ENCODE measurements at regions not wholly inside any gene's neighbourhood (a gene's known extent, or its start where the extent isn't known, plus 50 kb on each side); places are given as distances from the start of the nearest gene placed in this dataset.

DNA sequence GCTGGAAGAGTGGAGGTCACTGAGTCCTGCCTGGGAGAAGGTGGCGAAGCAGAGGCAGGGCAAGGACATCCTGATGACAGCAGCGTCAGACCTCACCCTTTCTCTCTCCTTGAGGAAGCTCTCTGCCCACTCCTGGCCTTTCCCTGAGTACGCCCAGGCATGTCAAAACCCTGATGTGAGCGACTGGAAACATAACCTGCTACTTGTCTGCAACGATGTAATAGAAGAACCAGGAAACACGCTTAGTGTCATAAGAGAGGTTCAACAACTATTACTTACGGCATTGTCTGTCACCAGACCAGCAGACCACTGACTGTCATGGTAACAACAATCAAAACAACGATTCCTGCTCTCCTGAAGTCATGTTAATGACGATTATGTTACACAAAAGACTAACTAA is 152.4 kb downstream of the ACTL7B start:
- TF ChIP-seq POLR2AphosphoS5 (IDR thresholded peaks at IDR 0.05) (no peak), CTCF (IDR thresholded peaks at IDR 0.05) (no peak)
